H1 (cell line): ENCODE measurements at regions not wholly inside any gene's neighbourhood (a gene's known extent, or its start where the extent isn't known, plus 50 kb on each side); places are given as distances from the start of the nearest gene placed in this dataset.

Source experiments
- CTCF ChIA-PET: fragments of 300-600 bp; sonication (Branson Sonifier 250); formaldehyde crosslinking; loops from one replicate; lab custom pipeline; 2021; ENCODE audit not compliant: partially characterized antibody; lab: Charles Lee
- POLR2A ChIA-PET: fragments of 300-600 bp; sonication (Branson Sonifier 250); formaldehyde crosslinking; loops from one replicate; lab custom pipeline; 2021; ENCODE audit warnings: inconsistent platforms; ENCODE audit not compliant: partially characterized antibody; lab: Charles Lee
- DNase-seq, 2 experiments: peaks; one replicate each; pipeline versions ENCODE4 v3.0.0 to v3.0.0-alpha.2; 2010 to 2022; ENCODE audit warnings: low spot score in 2 of 2, low read depth in 1 of 2, mixed read lengths in 1 of 2
- FAIRE-seq: peaks from 2 replicates; lab custom pipeline; 2011; peaks lifted over from hg19 to GRCh38; lab: Jason Lieb, UNC
- H2AFZ ChIP-seq: 2 replicates; pipeline ENCODE4 v1.8.1; 2012; ENCODE audit warnings: low read length, inconsistent platforms
- H2AK5ac ChIP-seq: 2 replicates; pipeline ENCODE4 v1.6.1; 2013; ENCODE audit warnings: low read depth, low read length
- H2BK120ac ChIP-seq: replicated peaks from 2 replicates; pipeline ENCODE3; 2013; ENCODE audit warnings: low read depth, low read length, inconsistent platforms
- H2BK12ac ChIP-seq: 2 replicates; pipeline ENCODE4 v1.6.1; 2013; ENCODE audit warnings: low read depth, low read length
- H2BK15ac ChIP-seq: 2 replicates; pipeline ENCODE4 v1.6.1; 2013; ENCODE audit warnings: low read length
- H2BK20ac ChIP-seq: 2 replicates; pipeline ENCODE4 v1.6.1; 2013; ENCODE audit warnings: low read length
- H2BK5ac ChIP-seq: 2 replicates; pipeline ENCODE4 v1.6.1; 2013; ENCODE audit warnings: low read depth, low read length
- H3K14ac ChIP-seq: 2 replicates; pipeline ENCODE4 v1.6.1; 2013; ENCODE audit warnings: inconsistent platforms; ENCODE audit not compliant: insufficient read length
- H3K18ac ChIP-seq: 2 replicates; pipeline ENCODE4 v1.6.1; 2013; ENCODE audit warnings: low read length; ENCODE audit errors: extremely low read depth
- H3K23ac ChIP-seq: 2 replicates; pipeline ENCODE4 v1.6.1; 2013; ENCODE audit warnings: inconsistent platforms; ENCODE audit not compliant: insufficient read length
- H3K23me2 ChIP-seq: 2 replicates; pipeline ENCODE4 v1.6.1; 2013; ENCODE audit warnings: low read depth, low read length
- H3K27ac ChIP-seq: 2 replicates; pipeline ENCODE4 v1.6.1; 2011; ENCODE audit warnings: low read depth, low read length, inconsistent platforms
- H3K27me3 ChIP-seq, 4 experiments: replicated peaks in 1 of 4; 1 replicate in 1 of 4; 2 replicates in 3 of 4; pipeline versions ENCODE4 v1.6.1 to v1.8.1; 2011 to 2013; ENCODE audit warnings: low read length in 3 of 4, mild to moderate bottlenecking in 3 of 4, inconsistent platforms in 2 of 4, mixed read lengths in 2 of 4, moderate library complexity in 1 of 4; ENCODE audit not compliant: control insufficient read depth in 3 of 4, insufficient read depth in 3 of 4; ENCODE audit errors: extremely low read depth in 1 of 4
- H3K36me3 ChIP-seq, 4 experiments: 2 replicates each; pipeline versions ENCODE4 v1.6.1 to v1.8.1; 2011 to 2013; ENCODE audit warnings: mild to moderate bottlenecking in 4 of 4, low read length in 3 of 4, moderate library complexity in 2 of 4, control low read depth in 1 of 4, inconsistent platforms in 1 of 4; ENCODE audit not compliant: insufficient read depth in 4 of 4, control insufficient read depth in 2 of 4
- H3K4ac ChIP-seq: replicated peaks from 2 replicates; pipeline ENCODE3; 2013; ENCODE audit warnings: low read length, low read depth, mixed read lengths, inconsistent platforms; ENCODE audit not compliant: insufficient read length
- H3K4me1 ChIP-seq, 4 experiments: replicated peaks in 1 of 4; 1 replicate in 1 of 4; 2 replicates in 3 of 4; pipeline versions ENCODE4 v1.6.1 to v1.8.1; 2011 to 2013; ENCODE audit warnings: low read length in 3 of 4, inconsistent platforms in 2 of 4, mixed read lengths in 1 of 4; ENCODE audit not compliant: insufficient read depth in 4 of 4, control insufficient read depth in 3 of 4
- H3K4me2 ChIP-seq, 2 experiments: 2 replicates each; pipeline versions ENCODE4 v1.6.1 to v1.8.1; 2011 to 2013; ENCODE audit warnings: low read depth in 2 of 2, low read length in 2 of 2, control low read depth in 1 of 2, inconsistent platforms in 1 of 2, mild to moderate bottlenecking in 1 of 2; ENCODE audit not compliant: insufficient read depth in 1 of 2
- H3K4me3 ChIP-seq, 4 experiments: fragments of 200-600, 300-600 bp in 1 of 4; sonication (generic), shearing (Covaris generic), sonication (Bioruptor Twin) in 1 of 4; 2 replicates each; pipeline versions ENCODE4 v1.5.1 to v1.8.1; 2011 to 2016; ENCODE audit warnings: low read length in 4 of 4, low read depth in 3 of 4, control low read depth in 2 of 4, inconsistent platforms in 2 of 4, mild to moderate bottlenecking in 2 of 4, mixed read lengths in 1 of 4, moderate library complexity in 1 of 4; ENCODE audit not compliant: insufficient read depth in 2 of 4; ENCODE audit errors: extremely low read depth in 1 of 4
- H3K56ac ChIP-seq: replicated peaks from 2 replicates; pipeline ENCODE3; 2013; ENCODE audit warnings: low read depth, mild to moderate bottlenecking, mixed read lengths, low read length, inconsistent platforms; ENCODE audit not compliant: insufficient read length
- H3K79me1 ChIP-seq: 2 replicates; pipeline ENCODE4 v1.6.1; 2013; ENCODE audit warnings: low read depth, low read length, control low read depth
- H3K79me2 ChIP-seq, 2 experiments: 2 replicates each; pipeline versions ENCODE4 v1.6.1 to v1.8.1; 2012 to 2013; ENCODE audit warnings: low read length in 2 of 2, mild to moderate bottlenecking in 2 of 2, inconsistent platforms in 1 of 2; ENCODE audit not compliant: insufficient read depth in 2 of 2, control insufficient read depth in 1 of 2
- H3K9ac ChIP-seq, 4 experiments: replicated peaks in 1 of 4; 1 replicate in 1 of 4; 2 replicates in 3 of 4; pipeline versions ENCODE4 v1.6.1 to v1.8.1; 2011 to 2013; ENCODE audit warnings: low read depth in 3 of 4, low read length in 3 of 4, control low read depth in 2 of 4, mild to moderate bottlenecking in 2 of 4, moderate library complexity in 2 of 4, inconsistent platforms in 1 of 4; ENCODE audit errors: extremely low read depth in 1 of 4
- H3K9me3 ChIP-seq, 2 experiments: 2 replicates each; pipeline versions ENCODE4 v1.6.1 to v1.8.1; 2012 to 2013; ENCODE audit warnings: mild to moderate bottlenecking in 2 of 2, moderate library complexity in 2 of 2, control low read depth in 1 of 2, inconsistent platforms in 1 of 2, low read depth in 1 of 2, low read length in 1 of 2, mixed read lengths in 1 of 2; ENCODE audit not compliant: insufficient read depth in 2 of 2
- H4K20me1 ChIP-seq, 2 experiments: replicated peaks in 1 of 2; 2 replicates each; pipeline versions ENCODE3 to v1.8.1; 2011 to 2013; ENCODE audit warnings: inconsistent platforms in 2 of 2, low read length in 2 of 2, mild to moderate bottlenecking in 1 of 2; ENCODE audit not compliant: insufficient read depth in 2 of 2, control insufficient read depth in 1 of 2
- H4K5ac ChIP-seq: 2 replicates; pipeline ENCODE4 v1.6.1; 2013; ENCODE audit warnings: low read length, low read depth, mixed read lengths, inconsistent platforms; ENCODE audit not compliant: insufficient read length
- H4K8ac ChIP-seq: 2 replicates; pipeline ENCODE4 v1.8.0; 2013; ENCODE audit warnings: mild to moderate bottlenecking, moderate library complexity, low read length, inconsistent platforms; ENCODE audit not compliant: insufficient read depth; ENCODE audit errors: extremely low read depth
- H4K91ac ChIP-seq: replicated peaks from 2 replicates; pipeline ENCODE3; 2013; ENCODE audit warnings: low read length, mixed read lengths, inconsistent platforms; ENCODE audit not compliant: insufficient read length
- PHF8 ChIP-seq: fragments of 200-600 bp; sonication (generic); conservative IDR thresholded peaks from 2 replicates; pipeline ENCODE4 v1.7.1; 2012; ENCODE audit warnings: low read depth, mild to moderate bottlenecking, inconsistent platforms, low read length, moderate library complexity

GRCh38 chr5:152147286-152147685 lies 222.6 kb upstream of the GLRA1 start:
- no peak overlapping the region for H2AFZ ChIP-seq
- no peaks in the 10 kb centered on the region for H3K79me1 ChIP-seq
- H4K20me1 ChIP-seq, result no peaks in the 10 kb centered on the region
- H2BK5ac ChIP-seq, result no peak overlapping the region
- H3K36me3 ChIP-seq, result no peaks in the 10 kb centered on the region
- no peak for DNase-seq
- no peak overlapping the region for H3K14ac ChIP-seq
- no peak overlapping the region for H4K91ac ChIP-seq
- no peak overlapping the region for H3K18ac ChIP-seq
- H3K23me2 ChIP-seq, result no peaks in the 10 kb centered on the region
- POLR2A ChIA-PET, result no interaction called here
- H2BK120ac ChIP-seq, result no peak overlapping the region
- no peaks in the 10 kb centered on the region; a peak in 1 of 7 replicates for H3K4me1 ChIP-seq
- no peak overlapping the region for H3K4ac ChIP-seq
- no peak overlapping the region for H2BK12ac ChIP-seq
- H4K8ac ChIP-seq, result no peak overlapping the region
- no peak overlapping the region for H3K23ac ChIP-seq
- H3K9me3 ChIP-seq, result no peaks in the 10 kb centered on the region
- no peaks in the 10 kb centered on the region for H3K27me3 ChIP-seq
- H4K5ac ChIP-seq, result no peak overlapping the region
- no peak overlapping the region for H3K4me2 ChIP-seq
- no peak overlapping the region for H3K27ac ChIP-seq
- H3K56ac ChIP-seq, result no peak overlapping the region
- H3K4me3 ChIP-seq, result no peak overlapping the region
- TF ChIP-seq PHF8, result no peak
- H3K79me2 ChIP-seq, result no peaks in the 10 kb centered on the region
- CTCF ChIA-PET, result interaction anchor here (0.9 to 12.0 kb wide), 5 partner anchors 13 to 319 kb away, joined by 3 to 193 read pairs (median 4); partner anchors contain the start of gene GLRA1
- no peak overlapping the region for H2BK15ac ChIP-seq
- H2BK20ac ChIP-seq, result no peak overlapping the region
- H3K9ac ChIP-seq, result no peak overlapping the region
- no peak overlapping the region for H2AK5ac ChIP-seq
- no peak for FAIRE-seq
